ENCODE measurements at regions not wholly inside any gene's neighbourhood (a gene's known extent, or its start where the extent isn't known, plus 50 kb on each side); places are given as distances from the start of the nearest gene placed in this dataset.

GRCh38 chr4:25578432-25578831, 77.2 kb upstream of the SLC34A2 start:
- Histone ChIP-seq H3K4me3 (ENCODE audit: insufficient read depth, low read depth, low read length) (no peak overlapping the region), H3K27me3 (ENCODE audit: control insufficient read depth, insufficient read depth, low read length) (no peaks in the 10 kb centered on the region), H3K36me3 (replicated peaks; ENCODE audit: control insufficient read depth, insufficient read depth, low read length) (no peaks in the 10 kb centered on the region)
- peak; percentile 52 for DNase-seq

- H3K27me3 ChIP-seq (ENCODE audit: control insufficient read depth, insufficient read depth, low read length), result no peaks in the 10 kb centered on the region
- peak; percentile 57 for DNase-seq
- H3K36me3 ChIP-seq (replicated peaks; ENCODE audit: control insufficient read depth, insufficient read depth, low read length), result no peaks in the 10 kb centered on the region
- H3K4me3 ChIP-seq (ENCODE audit: insufficient read depth, low read depth, low read length), result no peak overlapping the region
These were observed 74.8 kb upstream of the SLC34A2 start for GRCh38 chr4:25580633-25581467.

- Histone ChIP-seq H3K36me3 (replicated peaks; ENCODE audit: control insufficient read depth, insufficient read depth, low read length) (no peaks in the 10 kb centered on the region), H3K27me3 (ENCODE audit: control insufficient read depth, insufficient read depth, low read length) (no peaks in the 10 kb centered on the region), H3K4me3 (ENCODE audit: insufficient read depth, low read depth, low read length) (no peak overlapping the region)
- DNase-seq, result peak; percentile 65
These were observed 69.6 kb upstream of the SLC34A2 start for GRCh38 chr4:25585901-25586523.

- Histone ChIP-seq H3K27me3 (ENCODE audit: control insufficient read depth, insufficient read depth, low read length) (no peaks in the 10 kb centered on the region), H3K4me3 (ENCODE audit: insufficient read depth, low read depth, low read length) (no peak overlapping the region), H3K36me3 (replicated peaks; ENCODE audit: control insufficient read depth, insufficient read depth, low read length) (no peaks in the 10 kb centered on the region)
- DNase-seq, result no peak
These were observed 67.4 kb upstream of the SLC34A2 start for GRCh38 chr4:25588206-25588605.

- Histone ChIP-seq H3K27me3 (ENCODE audit: control insufficient read depth, insufficient read depth, low read length) (no peaks in the 10 kb centered on the region), H3K36me3 (replicated peaks; ENCODE audit: control insufficient read depth, insufficient read depth, low read length) (no peaks in the 10 kb centered on the region), H3K4me3 (ENCODE audit: insufficient read depth, low read depth, low read length) (no peak overlapping the region)
- DNase-seq, result no peak
These were observed 65.5 kb upstream of the SLC34A2 start for GRCh38 chr4:25590171-25590570.

- H3K4me3 ChIP-seq (ENCODE audit: insufficient read depth, low read depth, low read length), result no peak overlapping the region
- no peaks in the 10 kb centered on the region for H3K36me3 ChIP-seq (replicated peaks; ENCODE audit: control insufficient read depth, insufficient read depth, low read length)
- no peak for DNase-seq
- H3K27me3 ChIP-seq (ENCODE audit: control insufficient read depth, insufficient read depth, low read length), result no peaks in the 10 kb centered on the region
These were observed 62.9 kb upstream of the SLC34A2 start for GRCh38 chr4:25592736-25593135.

All from H7 (cell line).